ENCODE measurements at regions not wholly inside any gene's neighbourhood (a gene's known extent, or its start where the extent isn't known, plus 50 kb on each side); places are given as distances from the start of the nearest gene placed in this dataset.

GRCh38 chr2:208892203-208892602 is 485.6 kb downstream of the PTH2R start:
- TF ChIP-seq CTCF (IDR thresholded peaks at IDR 0.05; ENCODE audit: low read depth, low read length, poor library complexity, severe bottlenecking) (no peak), EZH2phosphoT487 (IDR thresholded peaks at IDR 0.05; ENCODE audit: borderline replicate concordance, low read length) (no peak)
